Retinal pigment epithelial cell (primary cell): ENCODE measurements at regions not wholly inside any gene's neighbourhood (a gene's known extent, or its start where the extent isn't known, plus 50 kb on each side); places are given as distances from the start of the nearest gene placed in this dataset.
"Not testable (repeated sequence)": the region's sequence is repeated elsewhere in the genome, so short reads cannot be mapped to it uniquely, and the experiment has no call there.

ENCODE experiments used
- DNase-seq: peaks from one replicate; pipeline ENCODE4 v3.0.0-alpha.2; 2010; ENCODE audit warnings: low read depth
- H3K4me3 ChIP-seq: 2 replicates; pipeline ENCODE4 v1.5.1; 2011; ENCODE audit warnings: mild to moderate bottlenecking, low read length, control low read depth, moderate library complexity
- CTCF ChIP-seq: conservative IDR thresholded peaks from 2 replicates; pipeline ENCODE4 v1.5.1; 2011; ENCODE audit warnings: low read depth, low read length, control low read depth, inconsistent platforms

- no peak overlapping the region for H3K4me3 ChIP-seq
- no peak for DNase-seq
- no peak for TF ChIP-seq CTCF
These were observed 1408.8 kb downstream of the PCDH19 start for GRCh38 chrX:99001286-99001685.

- TF ChIP-seq CTCF: no peak
- no peak overlapping the region for H3K4me3 ChIP-seq
- no peak for DNase-seq
These were observed 1447.1 kb downstream of the PCDH19 start for GRCh38 chrX:98962996-98963395.

DNA sequence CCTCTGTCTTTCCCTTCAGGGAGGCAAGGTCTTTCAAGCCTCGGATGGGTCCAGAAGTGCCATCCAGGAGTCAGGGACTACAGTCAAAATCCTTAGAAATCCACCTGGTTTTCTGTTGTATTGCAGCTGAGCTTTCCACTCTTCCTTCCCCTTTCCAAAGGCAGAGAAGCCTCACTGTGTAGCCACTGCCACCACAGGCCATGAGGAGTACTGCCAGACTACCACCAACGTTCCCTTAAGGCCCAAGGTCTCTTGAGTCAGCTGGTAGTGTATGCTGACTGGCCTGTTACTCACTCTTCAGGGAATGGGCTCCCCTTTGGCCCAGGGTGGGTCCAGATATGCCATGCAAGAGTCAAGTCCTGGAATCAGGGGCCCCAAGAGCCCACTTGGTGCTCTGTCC, 1454.1 kb downstream of the PCDH19 start:
- no peak for DNase-seq
- H3K4me3 ChIP-seq: no peak overlapping the region
- TF ChIP-seq CTCF: no peak

- DNase-seq: no peak
- no peak for TF ChIP-seq CTCF
- no peak overlapping the region for H3K4me3 ChIP-seq
These were observed 1470.6 kb downstream of the PCDH19 start for GRCh38 chrX:98939456-98939855.

- DNase-seq: no peak
- TF ChIP-seq CTCF: no peak
- no peak overlapping the region for H3K4me3 ChIP-seq
These were observed 1478.9 kb downstream of the PCDH19 start for GRCh38 chrX:98931216-98931615.

- DNase-seq: no peak
- H3K4me3 ChIP-seq: no peak overlapping the region
- TF ChIP-seq CTCF: no peak
These were observed 1485.6 kb downstream of the PCDH19 start for GRCh38 chrX:98924511-98924910.

- no peak for DNase-seq
- no peak for TF ChIP-seq CTCF
- H3K4me3 ChIP-seq: no peak overlapping the region
These were observed 1512.9 kb downstream of the PCDH19 start for GRCh38 chrX:98897191-98897590.

DNA sequence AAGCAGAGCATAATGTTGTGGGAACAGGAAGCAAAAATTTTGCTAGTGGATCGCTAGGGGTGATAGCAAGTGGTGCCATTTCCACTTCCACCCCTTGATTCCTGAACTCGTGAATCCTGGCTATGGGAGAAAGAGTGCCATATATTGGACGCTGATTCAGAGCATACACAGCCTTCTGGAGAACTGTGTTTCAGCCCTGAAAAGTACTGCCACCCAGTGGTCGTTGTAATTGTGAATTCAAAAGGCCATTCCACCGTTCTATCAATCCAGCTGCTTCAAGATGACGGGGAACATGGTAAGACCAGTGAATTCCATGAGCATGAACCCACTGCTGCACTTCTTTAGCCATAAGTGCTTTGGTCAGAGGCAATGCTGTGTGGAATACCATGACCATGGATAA, 1559.4 kb downstream of the PCDH19 start:
- H3K4me3 ChIP-seq, DNase-seq: not testable (repeated sequence)
